Heart left ventricle (tissue), 16 donors: ENCODE measurements at regions not wholly inside any gene's neighbourhood (a gene's known extent, or its start where the extent isn't known, plus 50 kb on each side); places are given as distances from the start of the nearest gene placed in this dataset.
"Not testable (repeated sequence)": the region's sequence is repeated elsewhere in the genome, so short reads cannot be mapped to it uniquely, and the experiment has no call there.

Source experiments
- ATAC-seq, 4 donors: fragments of 200-7000 bp; cut with Tn5 transposase; one replicate each; pipeline ENCODE4 v1.9.1; 2020 to 2022; ENCODE audit warnings: moderate library complexity in 4 of 4, mild to moderate bottlenecking in 3 of 4, moderate number of reproducible peaks in 1 of 4
- DNase-seq, 5 donors: peaks; one replicate each; pipeline ENCODE4 v3.0.0-alpha.2; 2020
- H3K27ac ChIP-seq, 12 donors: fragments of 200-600 bp; sonication (generic) in 4 of 12; one replicate each; pipeline versions ENCODE4 v1.5.0 to v1.8.0; 2016 to 2022; ENCODE audit warnings: mild to moderate bottlenecking in 2 of 12
- H3K27me3 ChIP-seq, 9 donors: fragments of 200-600 bp; sonication (generic) in 2 of 9; one replicate each; pipeline versions ENCODE4 v1.5.1 to v1.8.0; 2016 to 2022; ENCODE audit warnings: mild to moderate bottlenecking in 3 of 9
- H3K36me3 ChIP-seq, 9 donors: fragments of 200-600 bp; sonication (generic) in 2 of 9; one replicate each; pipeline versions ENCODE4 v1.5.0 to v1.8.0; 2018 to 2022; ENCODE audit warnings: mild to moderate bottlenecking in 2 of 9
- H3K4me1 ChIP-seq, 12 donors: fragments of 200-600 bp; sonication (generic) in 4 of 12; one replicate each; pipeline versions ENCODE4 v1.5.0 to v1.8.0; 2016 to 2022; ENCODE audit warnings: mild to moderate bottlenecking in 3 of 12
- H3K4me3 ChIP-seq, 12 donors: fragments of 200-600 bp; sonication (generic) in 4 of 12; one replicate each; pipeline versions ENCODE4 v1.5.0 to v1.8.0; 2017 to 2022; ENCODE audit warnings: mild to moderate bottlenecking in 9 of 12, moderate library complexity in 4 of 12
- H3K9me3 ChIP-seq, 12 donors: fragments of 200-600 bp; sonication (generic) in 4 of 12; one replicate each; pipeline versions ENCODE4 v1.5.0 to v1.8.0; 2016 to 2022; ENCODE audit warnings: mild to moderate bottlenecking in 1 of 12
- CTCF ChIP-seq, 12 donors: fragments of 200-600 bp; sonication (generic) in 4 of 12; IDR thresholded peaks; one replicate each; pipeline versions ENCODE4 v1.5.0 to v1.8.0; 2018 to 2022; ENCODE audit warnings: antibody characterized with exemption in 12 of 12, mild to moderate bottlenecking in 5 of 12
- POLR2A ChIP-seq, 2 donors: fragments of 450-650 bp; IDR thresholded peaks; one replicate each; pipeline ENCODE4 v1.6.1; 2017; ENCODE audit warnings: antibody characterized with exemption in 2 of 2, mild to moderate bottlenecking in 2 of 2, moderate library complexity in 2 of 2
- WGBS, 4 donors: extraction: QIAGEN DNeasy Blood & Tissue Kit in 2 of 4; methylation state at CpG; one replicate each; pipeline versions ENCODE4 v1.1.5 to v1.1.7; 2013 to 2018; 5-methylcytosine and 5-hydroxymethylcytosine counted together
- intact Hi-C, 10 donors: fragments of 100-400 bp; cut with DNase I; formaldehyde crosslinking; loops; one replicate each; pipeline versions ENCODE4 v1.11.1 to v1.14.2; 2022
- donor health status: ischemic (EF 13 %, LVEDD 7.1; RV severe dilation, severe dysfunction).
- donor health status: healthy with polysubstance abuse.
- donor health status: DM: no; HTN: yes; CAD: no.
- donor health status: DM: no; HTN: no; CAD: no.
- donor health status: ischemic (EF 25% LVEDD 6.9; RV normal size, moderate dysfunction).
- donor health status: ischemic (EF 25% LVEDD 5.7; RV mildly dilated, moderate dysfunction).
- donor health status: healthy.
- donor health status: DM: yes; HTN: yes; CAD: no.
- donor health status: ischemic (EF 35%, LVEDD 5.7; RV mildly dilated, moderate dysfunction).
- donor health status: nonischemic (EF 11% LVEDD 7.7; RV severe dilation, severe dysfunction).
- donor health status: DM: yes; HTN: yes; CAD: no.
- donor health status: PGD.
- donor health status: ischemic (EF 29% LVEDD 5.4; RV normal size, mild dysfunction).
- donor health status: nonischemic (EF 23%, LVEDD 6.1; RV moderate dilation, normal function).

GRCh38 chr17:63282455-63282854, 163.7 kb downstream of the CYB561 start:
- intact Hi-C loops, result no loop called here
- peaks cover 0 to 54% (median 19%) of the 10 kb centered on the region in 12 donors for H3K9me3 ChIP-seq
- H3K4me3 ChIP-seq, result no peak overlapping the region
- 94 to 98% (median 95%) methylated on average over 4 of the region's 4 CpGs for WGBS, 4 donors
- TF ChIP-seq CTCF (IDR thresholded peaks at IDR 0.05) (no peak), POLR2A (IDR thresholded peaks at IDR 0.05) (no peak)
- no peaks in the 10 kb centered on the region for H3K27me3 ChIP-seq
- H3K27ac ChIP-seq, result no peak overlapping the region
- peaks cover 0 to 26% (median 0%) of the 10 kb centered on the region in 12 donors for H3K4me1 ChIP-seq
- H3K36me3 ChIP-seq, result peaks cover 0 to 10% (median 0%) of the 10 kb centered on the region in 9 donors
- no peak for DNase-seq
- ATAC-seq, result no peak

DNA sequence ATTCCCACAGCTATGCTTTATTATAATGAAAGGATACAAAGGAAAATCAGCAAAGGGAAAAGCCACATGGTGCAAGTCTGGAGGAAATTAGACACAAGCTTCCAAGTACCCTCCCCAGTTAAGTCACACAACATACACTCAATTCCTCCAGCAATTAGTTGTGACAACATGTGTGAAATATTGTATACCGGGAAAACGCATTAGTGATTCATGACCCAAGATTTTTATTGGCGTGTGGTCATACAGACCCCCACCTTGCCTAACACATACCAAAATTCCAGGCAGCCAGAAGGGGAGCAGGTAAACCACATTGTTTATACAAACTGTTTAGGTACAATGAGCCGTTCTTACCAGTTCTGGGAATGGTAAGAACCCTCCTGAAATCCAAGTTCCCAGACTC, 160.6 kb downstream of the CYB561 start:
- Histone ChIP-seq H3K27me3 (no peaks in the 10 kb centered on the region), H3K4me3 (no peak overlapping the region), H3K9me3 (peaks cover 0 to 54% (median 19%) of the 10 kb centered on the region in 12 donors), H3K4me1 (peaks cover 0 to 1% (median 0%) of the 10 kb centered on the region in 12 donors), H3K36me3 (peaks cover 0 to 10% (median 0%) of the 10 kb centered on the region in 9 donors), H3K27ac (no peak overlapping the region)
- WGBS, 4 donors, result 97 to 100% (median 98%) methylated on average over 4 of the region's 4 CpGs
- intact Hi-C loops, result no loop called here
- ATAC-seq (no peak), DNase-seq (no peak)
- TF ChIP-seq POLR2A (IDR thresholded peaks at IDR 0.05), result no peak
- no peak for TF ChIP-seq CTCF (IDR thresholded peaks at IDR 0.05)

GRCh38 chr17:63286254-63286653, 159.9 kb downstream of the CYB561 start:
- ATAC-seq (no peak), DNase-seq (no peak)
- Histone ChIP-seq H3K9me3 (peaks cover 0 to 54% (median 19%) of the 10 kb centered on the region in 12 donors), H3K27ac (no peak overlapping the region), H3K36me3 (peaks cover 0 to 10% (median 0%) of the 10 kb centered on the region in 9 donors), H3K27me3 (no peaks in the 10 kb centered on the region), H3K4me3 (no peak overlapping the region), H3K4me1 (no peaks in the 10 kb centered on the region)
- TF ChIP-seq POLR2A (IDR thresholded peaks at IDR 0.05) (no peak), CTCF (IDR thresholded peaks at IDR 0.05) (no peak)
- intact Hi-C loops, result no loop called here

- peaks cover 0 to 10% (median 0%) of the 10 kb centered on the region in 9 donors for H3K36me3 ChIP-seq
- peaks cover 0 to 51% (median 19%) of the 10 kb centered on the region in 12 donors for H3K9me3 ChIP-seq
- H3K4me3 ChIP-seq, intact Hi-C loops, H3K4me1 ChIP-seq, H3K27me3 ChIP-seq, H3K27ac ChIP-seq, DNase-seq, ATAC-seq: not testable (repeated sequence)
- WGBS, 4 donors, result 96 to 99% (median 98%) methylated on average over 4 of the region's 4 CpGs
These were observed 159.1 kb downstream of the CYB561 start for GRCh38 chr17:63287006-63287405.

GRCh38 chr17:63289931-63290330, 156.2 kb downstream of the CYB561 start:
- no peak overlapping the region for H3K27ac ChIP-seq
- H3K4me3 ChIP-seq, result no peak overlapping the region
- peaks cover 0 to 17% (median 0%) of the 10 kb centered on the region in 12 donors for H3K4me1 ChIP-seq
- ATAC-seq (no peak), DNase-seq (no peak)
- H3K36me3 ChIP-seq, result peaks cover 0 to 10% (median 0%) of the 10 kb centered on the region in 9 donors
- peaks cover 0 to 24% (median 18%) of the 10 kb centered on the region in 12 donors for H3K9me3 ChIP-seq
- TF ChIP-seq POLR2A (IDR thresholded peaks at IDR 0.05), result no peak
- TF ChIP-seq CTCF (IDR thresholded peaks at IDR 0.05), result no peak
- H3K27me3 ChIP-seq, result no peaks in the 10 kb centered on the region
- WGBS, 4 donors, result 88 to 98% (median 94%) methylated on average over 1 of the region's 1 CpG
- intact Hi-C loops, result no loop called here
